GM06990 (cell line): ENCODE measurements at regions not wholly inside any gene's neighbourhood (a gene's known extent, or its start where the extent isn't known, plus 50 kb on each side); places are given as distances from the start of the nearest gene placed in this dataset.
"Not testable (repeated sequence)": the region's sequence is repeated elsewhere in the genome, so short reads cannot be mapped to it uniquely, and the experiment has no call there.

Experiments
- DNase-seq: peaks from one replicate; pipeline ENCODE4 v3.0.0-alpha.2; 2011; ENCODE audit not compliant: insufficient read length; ENCODE audit errors: extremely low read depth
- H3K27me3 ChIP-seq: replicated peaks from 2 replicates; pipeline ENCODE4 v1.6.0; 2011; ENCODE audit warnings: low read length; ENCODE audit not compliant: control insufficient read depth, insufficient read depth
- H3K36me3 ChIP-seq: 2 replicates; pipeline ENCODE4 v1.5.1; 2011; ENCODE audit warnings: low read length; ENCODE audit not compliant: control insufficient read depth, insufficient read depth
- H3K4me3 ChIP-seq: replicated peaks from 2 replicates; pipeline ENCODE4 v1.5.1; 2011; ENCODE audit warnings: low read depth, mild to moderate bottlenecking, control low read depth, low read length
- CTCF ChIP-seq: IDR thresholded peaks from 2 replicates; pipeline ENCODE4 v1.5.1; 2011; ENCODE audit warnings: low read length, control low read depth, mild to moderate bottlenecking, inconsistent platforms; ENCODE audit not compliant: insufficient read depth, poor library complexity, severe bottlenecking

GRCh38 chr3:17823036-17823435 lies 80.6 kb upstream of the TBC1D5 start:
- DNase-seq: no peak
- no peaks in the 10 kb centered on the region for H3K36me3 ChIP-seq
- TF ChIP-seq CTCF: no peak
- H3K27me3 ChIP-seq: no peaks in the 10 kb centered on the region; the same call in 1 of the 2 replicates
- no peak overlapping the region for H3K4me3 ChIP-seq

- Histone ChIP-seq H3K4me3 (no peak overlapping the region), H3K36me3 (no peaks in the 10 kb centered on the region), H3K27me3 (no peaks in the 10 kb centered on the region; the same call in 1 of the 2 replicates)
- no peak for TF ChIP-seq CTCF
- no peak for DNase-seq
Measured at GRCh38 chr3:17820704-17821103, 78.3 kb upstream of the TBC1D5 start.

GRCh38 chr3:17820275-17820674 lies 77.8 kb upstream of the TBC1D5 start:
- Histone ChIP-seq H3K27me3 (no peaks in the 10 kb centered on the region; the same call in 1 of the 2 replicates), H3K4me3 (no peak overlapping the region), H3K36me3 (no peaks in the 10 kb centered on the region)
- no peak for DNase-seq
- no peak for TF ChIP-seq CTCF

GRCh38 chr3:17817973-17818372 lies 75.5 kb upstream of the TBC1D5 start:
- not testable (repeated sequence) for H3K27me3 ChIP-seq, H3K36me3 ChIP-seq, DNase-seq, H3K4me3 ChIP-seq

- Histone ChIP-seq H3K36me3 (no peaks in the 10 kb centered on the region), H3K27me3 (no peaks in the 10 kb centered on the region; the same call in 1 of the 2 replicates), H3K4me3 (no peak overlapping the region)
- DNase-seq: no peak
- TF ChIP-seq CTCF: no peak
Measured at GRCh38 chr3:17817545-17817944, 75.1 kb upstream of the TBC1D5 start.

GRCh38 chr3:17816839-17817238 lies 74.4 kb upstream of the TBC1D5 start:
- H3K36me3 ChIP-seq: not testable (repeated sequence)

GRCh38 chr3:17812328-17812727 lies 69.9 kb upstream of the TBC1D5 start:
- not testable (repeated sequence) for H3K36me3 ChIP-seq, H3K4me3 ChIP-seq, DNase-seq, H3K27me3 ChIP-seq

More at GRCh38 chr3:17816839-17817238, 74.4 kb upstream of the TBC1D5 start:
- not testable (repeated sequence) for H3K27me3 ChIP-seq, H3K4me3 ChIP-seq, DNase-seq
